HG02852 (cell line): ENCODE measurements at regions not wholly inside any gene's neighbourhood (a gene's known extent, or its start where the extent isn't known, plus 50 kb on each side); places are given as distances from the start of the nearest gene placed in this dataset.
A peak's percentile ranks its signal among the peaks of the same experiment; 100 is the strongest.

Source experiments
- ATAC-seq: cut with Tn5 transposase; IDR thresholded peaks from one replicate; pipeline ENCODE4 v1.9.1; 2021; ENCODE audit warnings: mild to moderate bottlenecking, moderate library complexity; ENCODE audit not compliant: unreplicated experiment

DNA sequence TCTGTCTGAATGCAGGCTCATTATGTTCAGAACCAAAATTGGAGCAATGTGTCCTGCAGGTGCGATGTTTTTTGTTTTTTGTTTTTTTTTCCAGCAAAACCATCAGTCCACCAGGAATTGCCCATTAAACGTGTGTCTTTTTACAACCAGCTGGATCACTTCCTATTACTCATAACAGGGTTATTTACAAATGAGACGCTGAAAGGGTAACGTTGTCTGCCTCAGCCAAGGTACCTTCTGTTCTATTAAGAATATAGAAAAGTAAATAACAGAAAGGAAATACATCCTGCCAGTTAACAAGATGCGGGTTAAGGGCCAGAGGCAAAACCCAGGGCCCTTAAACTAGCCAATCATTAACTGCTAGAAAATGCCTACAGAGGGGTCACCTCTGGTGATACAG is 590.4 kb downstream of the TBC1D4 start:
- no peak for ATAC-seq

DNA sequence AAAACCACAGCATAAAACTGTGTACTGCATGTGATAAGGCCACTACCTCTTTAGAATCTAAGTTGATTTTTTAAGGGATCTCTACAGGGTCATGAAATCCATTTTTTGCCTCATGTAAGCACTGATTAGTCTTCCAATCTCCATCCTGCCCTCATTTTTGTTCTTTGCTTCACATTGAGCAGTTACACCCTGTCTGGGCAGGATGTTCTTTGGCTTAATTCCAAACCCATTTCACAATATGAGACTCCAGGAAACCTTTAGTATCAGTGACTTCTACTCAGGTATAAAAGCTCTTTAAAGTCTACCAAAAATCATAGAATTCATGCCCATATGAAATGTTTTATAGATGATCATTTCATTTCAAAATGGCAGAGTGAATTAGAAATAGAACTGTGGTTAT is 592.6 kb downstream of the TBC1D4 start:
- no peak for ATAC-seq

DNA sequence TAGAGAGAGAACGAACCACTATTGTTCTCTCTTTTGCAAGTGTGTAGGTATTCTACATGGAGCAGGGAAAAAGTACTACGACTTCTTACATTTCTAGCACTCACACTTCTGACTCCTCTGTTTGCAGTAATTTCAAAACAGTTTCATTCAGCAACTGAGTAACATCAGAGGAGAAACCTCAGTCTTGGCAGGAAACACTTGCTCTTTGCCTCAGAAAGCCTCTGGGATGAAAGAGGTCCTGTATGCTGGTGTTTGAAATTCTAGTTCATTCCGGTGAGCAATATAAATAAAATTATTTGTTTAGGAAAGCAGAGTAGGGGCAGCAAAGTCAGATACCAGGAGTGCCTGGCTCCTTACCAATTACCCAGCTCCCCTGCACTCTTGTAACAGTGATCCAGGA is 595.5 kb downstream of the TBC1D4 start:
- no peak for ATAC-seq

DNA sequence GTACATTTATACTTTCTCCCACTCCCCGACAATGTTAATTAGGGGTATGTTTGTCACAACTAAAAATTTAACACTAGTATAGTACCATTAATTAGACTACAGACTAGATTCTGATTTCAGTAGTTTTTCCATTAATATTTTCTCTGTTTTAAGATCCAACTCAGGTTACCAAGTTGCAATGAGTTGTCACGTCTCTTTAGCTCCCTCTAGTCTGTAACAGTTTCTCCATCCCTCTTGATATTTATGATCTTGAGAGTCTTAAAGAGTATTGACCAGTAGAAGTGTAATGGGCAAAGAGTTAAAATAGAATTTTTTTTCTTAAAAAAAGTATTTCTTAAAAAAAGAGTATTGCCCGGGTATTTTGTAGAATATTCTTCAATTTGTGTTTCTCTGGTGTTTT is 598.1 kb downstream of the TBC1D4 start:
- no peak for ATAC-seq

DNA sequence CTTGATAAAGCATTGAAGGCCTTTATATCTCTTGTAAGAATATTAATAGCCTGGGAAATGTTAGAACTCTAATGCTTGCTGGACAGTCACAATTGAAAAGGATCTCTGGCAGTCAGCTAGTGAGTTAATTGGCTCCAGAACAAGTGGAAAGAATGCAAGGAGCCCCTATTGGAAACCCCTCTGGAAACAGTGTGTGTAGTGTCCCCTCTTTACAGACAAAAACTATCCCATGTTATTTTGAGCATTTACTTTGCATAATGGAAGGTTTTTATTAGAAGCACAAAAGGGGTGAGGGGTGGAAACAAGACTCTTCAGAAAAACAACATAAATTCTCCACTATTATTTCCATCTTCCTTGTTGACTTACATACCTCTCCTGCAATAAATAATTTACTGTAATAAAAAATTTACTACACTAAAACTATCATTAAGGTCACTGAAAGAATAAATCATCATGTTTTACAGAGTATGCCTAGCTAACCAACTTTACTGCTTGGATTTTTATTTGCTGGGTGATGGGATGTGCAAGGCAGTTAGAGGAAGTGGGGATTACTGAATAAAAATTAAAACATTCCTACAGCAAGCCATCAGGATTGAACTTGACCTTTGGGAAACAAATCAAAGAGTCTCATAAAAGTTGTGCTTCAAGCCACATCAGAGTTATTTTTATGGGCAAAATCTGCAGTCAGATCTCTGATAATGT is 610.4 kb downstream of the TBC1D4 start:
- no peak for ATAC-seq

DNA sequence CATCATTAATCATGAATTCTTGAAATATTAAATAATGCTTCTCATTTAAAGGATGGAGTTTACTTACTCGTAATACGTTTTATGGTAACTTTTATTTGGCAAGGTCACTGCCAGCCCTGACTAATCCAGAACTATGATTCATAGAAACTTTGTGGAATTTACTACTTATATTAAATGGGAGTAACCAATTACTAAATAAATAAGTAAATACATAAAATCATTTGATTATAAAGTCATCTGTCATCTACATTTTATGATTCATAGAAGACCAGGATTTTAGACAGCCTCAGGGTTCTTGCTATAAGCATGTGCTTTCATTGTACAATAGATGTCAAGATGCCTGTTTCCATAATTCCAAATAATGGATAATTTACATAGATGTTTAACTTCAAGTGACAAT is 611.1 kb downstream of the TBC1D4 start:
- no peak for ATAC-seq

DNA sequence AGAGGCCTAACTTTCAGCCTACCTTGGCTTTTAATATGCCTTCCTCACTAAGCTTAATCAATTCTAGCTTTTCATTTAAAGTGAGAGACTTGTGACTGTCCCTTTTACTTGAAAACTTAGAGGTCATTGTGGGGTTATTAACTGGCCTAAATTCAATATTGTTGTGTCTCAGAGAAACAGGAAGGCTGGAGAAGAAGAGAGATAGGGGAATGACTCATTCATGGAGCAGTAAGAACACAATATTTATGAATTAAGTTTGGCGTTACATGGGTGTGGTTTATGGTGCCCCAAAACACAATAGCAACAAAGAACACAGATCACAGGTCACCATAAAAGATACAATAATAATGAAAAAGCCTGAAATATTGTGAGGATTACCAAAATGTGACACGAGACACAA is 612.1 kb downstream of the TBC1D4 start:
- no peak for ATAC-seq

DNA sequence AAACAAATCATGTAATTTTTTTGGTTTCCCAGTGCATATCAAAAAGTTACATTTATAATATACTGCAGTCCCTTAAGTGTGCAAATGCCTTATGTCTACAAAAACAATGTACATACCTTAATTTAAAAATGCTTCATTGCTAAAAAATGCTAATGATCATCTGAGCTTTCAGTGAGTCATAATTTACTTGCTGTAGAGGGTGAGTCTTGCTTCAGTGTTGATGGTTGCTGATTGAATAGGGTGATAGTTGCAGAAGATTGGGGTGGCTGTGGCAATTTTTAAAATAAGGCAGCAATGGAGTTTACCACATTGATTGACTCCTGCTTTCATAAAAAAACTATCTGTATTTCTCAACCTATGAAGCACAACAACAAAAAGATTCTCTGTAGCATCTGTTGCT is 613.9 kb downstream of the TBC1D4 start:
- ATAC-seq, result no peak

DNA sequence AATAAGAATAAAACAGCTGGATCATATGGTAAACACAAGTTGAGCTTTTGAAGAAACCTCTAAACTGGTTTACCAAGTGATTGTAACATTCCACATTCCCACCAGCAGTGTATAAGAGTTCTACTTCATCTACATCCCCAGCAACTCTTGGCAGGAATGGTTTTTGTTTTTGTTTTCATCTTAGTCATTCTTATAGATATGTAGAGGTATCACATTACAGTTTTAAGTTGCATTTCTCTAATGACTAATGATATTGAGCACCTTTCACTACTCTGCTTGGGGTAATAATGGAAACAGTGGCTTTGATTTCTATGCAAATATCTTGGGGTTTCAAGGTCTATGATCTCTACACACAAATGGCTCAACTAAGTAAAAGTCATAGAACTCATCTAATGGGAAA is 614.5 kb downstream of the TBC1D4 start:
- ATAC-seq, result peak; percentile 74

DNA sequence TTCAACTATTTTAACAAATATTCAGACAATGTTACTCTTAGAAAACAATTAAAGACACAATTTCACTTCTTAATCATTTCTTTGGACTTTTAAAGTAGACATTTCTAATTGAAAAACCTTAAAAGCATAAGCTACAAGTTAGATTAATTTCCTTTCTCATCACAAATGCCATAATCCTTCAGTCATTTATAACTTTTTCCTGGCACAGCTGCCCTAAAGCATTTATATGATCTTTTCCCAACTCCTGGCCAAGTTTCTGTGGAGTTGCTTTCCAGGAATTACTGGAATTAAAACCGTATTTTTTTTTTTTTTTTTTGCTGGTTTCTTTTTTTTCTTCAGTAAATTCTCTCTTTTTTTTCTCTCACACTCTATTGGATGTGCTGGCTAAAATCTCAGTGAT is 615.9 kb downstream of the TBC1D4 start:
- no peak for ATAC-seq

DNA sequence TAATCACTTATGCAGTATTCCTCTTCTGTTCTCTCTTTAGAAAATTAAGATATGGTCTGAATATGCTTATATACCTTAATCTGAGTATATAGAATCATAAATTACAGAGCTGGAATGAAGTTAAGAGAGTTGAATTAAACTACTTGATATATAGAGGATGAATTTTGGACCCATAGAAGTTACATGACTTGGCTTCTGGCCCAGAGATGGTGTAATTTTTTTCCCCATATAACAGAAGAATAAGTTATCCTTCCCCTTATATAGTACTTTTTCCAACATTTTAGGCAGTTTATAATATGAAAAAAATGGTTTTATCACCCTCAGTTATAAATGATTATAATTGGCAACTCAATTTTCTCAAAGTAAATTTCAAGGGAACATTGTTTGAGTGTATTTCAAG is 616.3 kb downstream of the TBC1D4 start:
- no peak for ATAC-seq

DNA sequence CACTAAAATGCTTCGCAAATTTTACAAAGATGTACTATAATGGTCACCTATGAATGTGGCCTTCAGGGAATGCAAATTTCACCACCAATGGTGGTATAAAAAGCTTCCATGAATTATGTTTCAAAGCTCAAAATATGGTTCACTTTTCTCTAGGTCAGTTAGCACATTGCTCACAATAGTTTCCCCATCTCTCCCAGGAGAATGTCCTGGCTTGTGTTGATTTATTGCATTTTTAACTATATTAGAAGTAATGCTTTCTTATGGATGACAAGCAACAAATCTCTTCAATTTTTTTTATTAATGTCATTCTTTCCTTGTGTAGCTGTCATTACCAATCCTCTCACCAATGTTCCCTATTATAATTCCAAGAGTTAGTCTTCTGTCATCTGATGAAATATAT is 621.2 kb downstream of the TBC1D4 start:
- ATAC-seq, result no peak

DNA sequence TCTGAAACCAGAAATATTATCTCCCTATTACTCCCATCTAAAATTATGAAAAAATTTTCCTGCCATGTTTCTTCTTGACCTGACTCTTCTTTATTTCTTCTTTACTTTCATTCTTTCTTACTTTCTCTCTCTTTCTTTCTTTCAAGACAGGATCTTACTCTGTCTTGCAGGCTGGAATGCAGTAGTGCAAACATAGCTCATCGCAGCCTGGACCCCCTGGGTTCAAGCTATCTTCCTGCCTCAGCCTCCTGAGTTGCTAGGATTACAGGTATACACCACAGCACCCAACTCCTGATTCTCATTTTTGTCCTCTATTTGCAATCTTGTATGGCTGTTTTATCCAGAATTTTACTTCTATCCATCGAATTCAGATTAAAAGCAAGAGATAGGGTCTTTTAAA is 631.1 kb downstream of the TBC1D4 start:
- ATAC-seq, result no peak

DNA sequence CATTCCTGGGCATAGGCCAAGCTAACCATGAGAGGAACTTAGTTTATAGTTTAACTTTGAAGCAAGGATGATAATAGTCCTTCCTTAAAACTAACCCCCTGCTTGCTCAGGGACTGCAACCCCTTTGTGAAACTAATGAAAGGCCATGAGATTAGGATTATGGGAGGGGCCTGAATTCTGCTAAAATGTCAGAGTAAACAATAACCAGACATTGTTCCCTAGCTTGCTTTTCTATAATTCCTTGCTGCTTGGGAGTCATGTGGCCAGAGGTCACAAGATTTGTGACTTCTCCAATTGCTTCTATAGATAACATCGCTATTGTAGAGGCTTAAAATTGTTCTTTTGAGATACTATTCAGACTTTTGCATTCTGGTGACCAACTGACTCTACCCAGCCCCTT is 634.0 kb downstream of the TBC1D4 start:
- no peak for ATAC-seq

DNA sequence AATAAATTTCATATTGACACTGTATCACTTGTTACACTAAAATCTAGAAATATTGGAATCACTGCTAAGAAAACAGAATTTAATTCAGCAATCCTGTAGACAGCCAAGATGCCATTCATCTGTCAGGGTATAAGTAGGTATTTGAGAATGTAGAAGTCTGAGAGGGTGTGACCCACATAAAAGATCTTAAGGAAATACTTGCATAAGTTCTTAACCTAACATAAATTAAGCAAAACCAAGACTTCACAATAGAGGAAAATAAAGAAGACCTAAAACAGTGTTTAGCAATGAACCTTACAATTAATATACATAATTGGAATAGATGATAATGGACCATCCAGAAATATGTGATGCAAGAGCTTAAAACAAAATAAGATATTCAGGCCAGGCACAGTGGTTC is 636.2 kb downstream of the TBC1D4 start:
- ATAC-seq, result no peak

DNA sequence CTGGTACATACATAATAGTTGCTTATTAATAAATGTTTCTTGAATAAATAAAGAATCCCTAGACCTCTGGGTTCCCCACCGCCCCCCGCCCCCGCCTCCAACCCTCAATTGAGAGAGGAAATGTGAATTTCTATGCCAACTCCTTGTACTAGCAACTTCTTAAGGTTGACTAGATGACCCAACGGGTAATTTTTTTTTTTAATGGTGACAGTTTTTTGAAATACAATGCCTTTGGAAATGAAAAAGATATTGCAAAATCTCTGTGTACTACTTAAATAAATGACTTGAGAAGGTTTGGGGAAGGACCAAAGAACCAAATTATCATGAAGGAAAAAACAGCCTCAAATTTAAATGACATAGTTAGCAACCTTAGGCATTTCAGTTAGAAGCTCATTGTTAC is 640.3 kb downstream of the TBC1D4 start:
- no peak for ATAC-seq

DNA sequence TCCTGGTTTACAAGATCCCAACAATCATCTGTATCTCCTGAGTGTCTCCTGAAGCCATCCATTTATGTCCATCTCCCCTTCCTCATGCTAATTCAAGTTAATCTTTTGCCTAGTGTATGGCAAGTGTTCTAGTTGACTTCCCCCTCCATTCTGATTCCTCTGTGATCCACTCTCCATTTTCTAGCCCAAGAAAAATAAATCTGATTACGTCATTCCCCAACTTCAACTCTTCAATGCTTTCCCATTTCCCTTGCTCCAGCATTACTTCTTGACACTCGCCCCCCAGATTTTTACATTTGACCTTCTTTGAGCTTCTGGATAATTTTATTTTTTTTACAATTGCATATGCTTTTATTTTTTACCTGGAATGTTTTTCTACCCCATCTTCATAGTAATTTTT is 640.8 kb downstream of the TBC1D4 start:
- no peak for ATAC-seq

DNA sequence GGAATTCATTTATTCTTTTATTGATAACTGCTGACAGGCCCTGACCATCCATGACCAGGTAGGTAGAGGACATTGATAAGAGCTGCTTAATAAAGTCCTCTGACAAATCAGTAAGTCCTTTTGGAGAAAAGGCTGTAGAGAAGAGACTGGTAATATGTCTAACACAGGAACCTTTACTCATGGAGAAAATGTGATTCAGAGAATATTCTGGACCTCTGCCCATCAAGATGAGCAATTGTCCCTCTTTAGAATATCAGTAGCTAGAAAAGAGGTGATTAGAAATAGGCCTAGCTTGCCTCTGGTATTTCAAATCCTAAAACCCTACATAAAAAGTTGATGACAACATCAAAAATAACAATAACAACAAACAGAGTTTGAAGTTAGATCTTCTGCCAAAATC is 642.3 kb downstream of the TBC1D4 start:
- ATAC-seq, result no peak

DNA sequence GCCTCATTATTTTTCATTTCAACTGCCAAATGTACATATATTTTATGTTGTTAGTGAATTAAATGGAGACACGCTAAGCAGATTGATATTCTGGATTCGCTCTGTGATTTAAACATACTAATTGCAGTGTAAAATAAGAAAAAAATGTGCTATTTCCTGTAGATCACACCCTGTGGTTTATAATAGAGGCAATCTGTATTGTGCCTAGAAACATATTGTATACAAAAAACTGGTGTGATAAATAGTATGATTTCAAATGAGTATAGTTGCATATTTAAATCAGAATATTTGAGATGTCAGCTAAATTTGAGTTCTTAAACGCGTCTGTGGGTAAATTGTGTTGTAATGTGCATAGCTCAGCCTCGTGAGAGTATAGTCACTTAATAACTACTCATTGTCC is 643.9 kb downstream of the TBC1D4 start:
- no peak for ATAC-seq

DNA sequence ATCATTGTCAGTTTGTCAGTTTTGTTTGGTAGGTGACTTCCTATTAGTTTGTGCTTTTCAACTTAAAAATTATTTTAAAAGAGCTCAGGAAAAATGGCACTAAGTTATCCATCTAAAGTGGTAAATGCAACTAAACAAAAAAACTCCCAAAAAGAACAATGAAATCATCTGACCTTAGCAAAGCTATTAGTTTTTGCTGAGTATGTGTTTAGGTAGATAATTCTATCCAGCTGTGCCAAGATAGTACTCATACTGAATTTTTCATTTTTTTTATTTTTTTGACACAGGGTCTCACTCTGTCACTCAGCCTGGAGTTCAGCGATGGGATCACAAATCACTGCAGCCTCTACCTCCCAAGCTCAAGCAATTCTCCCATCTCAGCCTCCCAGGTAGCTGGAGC is 645.3 kb downstream of the TBC1D4 start:
- no peak for ATAC-seq

DNA sequence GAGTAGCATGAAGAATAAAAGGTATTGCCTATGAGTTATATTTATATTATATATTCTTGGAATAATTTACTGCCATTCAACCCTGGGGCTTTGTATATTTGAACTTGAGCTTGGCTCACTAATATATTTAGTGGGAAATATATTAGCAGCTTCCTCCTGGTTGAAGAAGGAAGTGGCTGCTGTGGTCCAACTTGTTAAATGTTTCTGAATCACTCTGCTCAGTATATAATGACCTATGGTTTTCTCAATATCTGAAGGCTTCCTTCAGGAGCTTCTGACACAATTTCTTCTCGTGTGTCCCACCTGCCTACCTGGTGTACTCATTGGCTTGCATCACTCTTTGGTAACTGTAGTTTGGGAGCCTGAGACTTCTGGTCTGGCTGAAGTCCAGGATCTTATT is 646.4 kb downstream of the TBC1D4 start:
- no peak for ATAC-seq

DNA sequence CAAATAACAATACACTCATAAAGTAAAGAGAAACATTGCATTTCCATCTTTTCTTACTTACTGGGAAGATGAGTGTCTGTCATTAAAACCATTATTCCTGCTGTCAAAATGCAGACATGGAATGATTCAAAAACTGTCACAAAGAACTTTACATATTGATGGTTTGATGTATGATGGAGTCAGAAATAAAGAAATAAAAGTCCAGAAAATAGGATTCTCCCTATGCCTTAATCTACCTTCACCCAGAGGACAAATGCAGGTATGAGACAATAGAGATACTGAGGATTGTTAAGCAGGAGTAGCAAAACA is 656.1 kb downstream of the TBC1D4 start:
- no peak for ATAC-seq

DNA sequence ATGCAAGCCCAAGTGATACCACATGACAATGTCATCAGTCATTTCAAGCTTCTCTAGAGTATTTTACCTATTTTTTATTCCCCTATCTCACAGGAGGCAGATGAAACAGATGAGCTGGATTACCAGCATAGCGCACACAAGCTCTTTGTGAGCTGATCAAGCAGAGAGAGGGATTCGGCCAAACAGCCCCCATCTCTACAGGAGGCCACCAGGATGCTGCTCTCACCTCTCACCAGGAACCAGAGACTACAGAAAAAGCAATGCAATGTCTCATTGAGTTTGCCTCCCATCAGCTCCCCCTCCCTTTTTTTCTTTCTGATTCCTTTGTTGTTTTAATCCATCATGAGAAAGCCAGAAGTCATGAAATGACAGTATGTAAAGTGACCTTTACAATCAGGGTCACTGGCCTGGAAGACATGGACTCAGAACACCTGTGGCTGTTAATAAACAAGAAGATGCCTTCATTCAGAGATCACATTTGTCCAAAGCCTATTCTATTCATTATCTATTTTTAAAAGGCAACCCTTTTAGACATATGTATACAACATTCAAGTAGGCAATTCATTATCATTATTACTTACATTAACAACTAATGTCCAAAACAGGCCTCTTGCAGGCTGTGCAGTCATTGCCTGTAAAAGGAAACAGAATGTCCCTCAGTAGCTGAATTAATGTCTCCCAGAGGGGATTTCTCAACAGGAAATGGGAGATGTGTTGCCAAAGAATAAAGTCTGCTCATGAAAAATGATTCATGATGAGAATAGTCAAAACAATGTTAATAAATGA is 656.6 kb downstream of the TBC1D4 start:
- ATAC-seq, result no peak
